ENCODE measurements at regions not wholly inside any gene's neighbourhood (a gene's known extent, or its start where the extent isn't known, plus 50 kb on each side); places are given as distances from the start of the nearest gene placed in this dataset.

DNA sequence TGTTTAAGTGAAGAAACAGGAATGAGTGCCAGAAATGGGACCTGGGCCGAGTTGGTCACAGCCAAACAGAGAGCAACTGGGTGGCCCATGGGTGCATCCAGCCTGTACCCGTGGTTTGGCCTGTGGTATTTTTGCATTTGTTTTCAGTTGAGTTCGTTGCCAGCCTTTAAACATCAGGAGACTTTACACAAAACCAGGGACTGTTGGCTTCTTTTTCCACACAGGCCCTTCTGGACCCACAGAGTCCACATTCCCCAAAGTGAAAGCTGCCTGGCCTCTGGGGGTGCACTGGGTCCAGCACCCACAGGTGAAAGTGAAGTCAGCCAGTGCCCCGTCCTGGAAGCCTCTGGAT, 54.1 kb upstream of the TNS3 start:
- no peak for DNase-seq

DNA sequence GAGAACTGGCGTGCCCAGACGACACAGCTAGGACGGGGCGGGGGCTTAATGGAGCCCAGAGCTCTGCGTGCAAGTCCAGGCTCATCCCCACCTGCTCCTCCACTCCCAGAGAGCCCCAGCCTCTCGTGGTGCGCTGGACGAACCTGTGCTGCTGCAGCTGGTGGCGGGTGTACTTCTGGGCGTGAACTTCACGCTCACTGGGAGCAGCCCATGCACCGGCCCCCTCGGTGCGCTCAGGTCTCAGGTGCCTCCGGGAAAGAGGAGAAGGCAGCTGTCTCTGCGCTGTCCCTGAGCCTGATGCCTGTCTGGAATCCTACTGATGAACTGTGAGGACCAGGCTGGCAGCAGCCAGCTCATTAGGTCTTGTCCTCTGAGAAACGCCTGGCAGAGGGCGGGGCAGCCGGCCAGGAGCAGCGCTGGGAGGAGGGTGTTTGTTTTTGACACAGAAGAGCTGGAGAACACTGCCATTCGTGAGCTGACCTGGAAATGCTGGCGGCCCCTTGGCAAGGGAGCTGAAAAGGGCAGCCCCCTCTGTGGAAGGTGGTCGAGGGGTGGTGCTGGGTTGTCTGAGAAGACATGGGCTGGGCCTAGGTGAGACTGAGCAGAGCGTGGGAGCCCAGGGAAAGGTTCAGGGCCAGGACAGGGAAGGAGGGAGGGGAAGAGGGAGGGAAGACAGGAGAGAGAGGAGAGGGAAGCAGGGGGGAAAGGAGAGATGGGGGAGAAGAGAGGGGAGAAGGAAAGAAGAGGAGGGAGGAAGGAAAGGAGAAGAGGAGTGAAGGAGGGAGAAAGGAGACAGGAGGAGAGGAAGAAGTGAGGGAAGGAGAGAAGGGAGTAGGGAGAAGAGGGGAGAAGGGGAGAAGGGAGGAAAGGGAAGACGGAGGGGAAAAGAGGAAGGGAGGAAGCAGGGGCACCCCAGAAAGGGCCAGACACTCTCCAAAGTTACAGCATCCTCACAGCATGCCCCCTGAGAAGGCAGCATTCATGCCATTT, 53.5 kb upstream of the TNS3 start:
- peak in 2 of 3 experiments; percentile 84 to 90 for DNase-seq

DNA sequence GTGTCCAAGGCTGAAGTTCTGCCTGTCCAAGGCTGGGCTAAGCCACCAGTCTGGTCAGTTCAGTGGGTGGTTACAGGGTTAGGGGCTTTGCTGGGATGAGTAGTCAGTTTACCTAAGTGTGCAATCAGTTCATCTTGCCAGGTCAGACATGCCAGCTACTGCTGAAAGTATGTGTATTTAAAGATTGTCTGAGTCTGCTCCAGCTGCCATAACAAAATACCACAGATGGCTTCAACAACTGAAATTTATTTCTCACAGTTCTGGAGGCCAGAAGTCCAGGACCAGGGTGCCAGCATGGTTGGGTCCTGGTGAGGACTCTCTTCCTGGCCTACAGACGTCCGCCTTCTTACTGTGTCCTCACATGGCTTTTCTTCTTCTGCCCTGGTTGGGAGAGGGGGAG, 52.4 kb upstream of the TNS3 start:
- DNase-seq: no peak

DNA sequence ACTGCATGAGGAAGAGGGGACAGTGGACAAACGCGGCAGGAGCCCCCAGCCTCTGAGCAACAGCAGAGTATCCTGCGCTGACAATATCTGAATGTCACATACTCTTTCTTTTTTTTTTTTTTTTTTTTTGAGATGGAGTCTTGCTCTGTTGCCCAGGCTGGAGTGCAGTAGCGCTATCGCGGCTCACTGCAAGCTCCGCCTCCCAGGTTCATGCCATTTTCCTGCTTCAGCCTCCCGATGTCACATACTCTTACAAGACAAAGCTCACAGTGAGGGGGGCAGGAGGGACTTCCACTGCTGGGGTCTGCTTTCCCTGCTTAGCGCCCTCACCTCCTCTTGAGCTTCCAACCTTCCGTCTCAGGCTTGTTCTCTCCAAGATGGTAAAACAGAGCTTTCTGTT, 51.2 kb upstream of the TNS3 start:
- DNase-seq: no peak

Measured in NCI-H1417 (cell line).